PFSK-1 (cell line): ENCODE measurements at regions not wholly inside any gene's neighbourhood (a gene's known extent, or its start where the extent isn't known, plus 50 kb on each side); places are given as distances from the start of the nearest gene placed in this dataset.

Experiments used
- FOXP2 ChIP-seq: optimal IDR thresholded peaks from 2 replicates; pipeline ENCODE3; 2011; ENCODE audit warnings: borderline replicate concordance, control low read depth, inconsistent platforms; ENCODE audit not compliant: insufficient read depth; ENCODE audit errors: extremely low read length, extremely low read depth
- POLR2AphosphoS5 ChIP-seq: IDR thresholded peaks from 2 replicates; pipeline ENCODE4 v1.6.1; 2012; ENCODE audit warnings: low read depth, mild to moderate bottlenecking, control low read depth, low read length, moderate library complexity
- REST ChIP-seq, 2 experiments: IDR thresholded peaks; 2 replicates each; pipeline versions ENCODE4 v1.6.1 to v1.8.0; 2011 to 2012; ENCODE audit warnings: low read depth in 2 of 2, low read length in 2 of 2, control low read depth in 1 of 2, inconsistent platforms in 1 of 2, mild to moderate bottlenecking in 1 of 2, moderate library complexity in 1 of 2; ENCODE audit not compliant: insufficient read depth in 1 of 2
- SIN3A ChIP-seq: IDR thresholded peaks from 2 replicates; pipeline ENCODE4 v1.6.1; 2012; ENCODE audit warnings: mild to moderate bottlenecking, low read length, moderate library complexity, borderline replicate concordance; ENCODE audit not compliant: insufficient read depth
- TAF1 ChIP-seq: IDR thresholded peaks from 2 replicates; pipeline ENCODE4 v1.6.1; 2012; ENCODE audit warnings: low read length, control low read depth, borderline replicate concordance; ENCODE audit not compliant: insufficient read depth

- no peak for TF ChIP-seq TAF1
Measured at GRCh38 chr18:2070631-2071030, 500.7 kb downstream of the METTL4 start.

- TF ChIP-seq SIN3A = no peak
- TF ChIP-seq TAF1 = no peak
- TF ChIP-seq FOXP2 = no peak
- no peak for TF ChIP-seq POLR2AphosphoS5
- no peak for TF ChIP-seq REST (IDR thresholded peaks at IDR 0.05; ENCODE audit: insufficient read depth in 1 of 2, low read depth in 2 of 2, low read length in 2 of 2)
Measured at GRCh38 chr18:2075499-2075898, 495.8 kb downstream of the METTL4 start.

- TF ChIP-seq SIN3A (no peak), REST (IDR thresholded peaks at IDR 0.05; ENCODE audit: insufficient read depth in 1 of 2, low read depth in 2 of 2, low read length in 2 of 2) (no peak), FOXP2 (no peak), TAF1 (no peak), POLR2AphosphoS5 (no peak)
Measured at GRCh38 chr18:2082676-2083075, 488.6 kb downstream of the METTL4 start.

- no peak for TF ChIP-seq POLR2AphosphoS5
Measured at GRCh38 chr18:2083691-2084090, 487.6 kb downstream of the METTL4 start.

- TF ChIP-seq REST (IDR thresholded peaks at IDR 0.05; ENCODE audit: insufficient read depth in 1 of 2, low read depth in 2 of 2, low read length in 2 of 2) (no peak), SIN3A (no peak)
Measured at GRCh38 chr18:2086439-2086838, 484.9 kb downstream of the METTL4 start.

GRCh38 chr18:2087877-2088673, 483.2 kb downstream of the METTL4 start:
- no peak for TF ChIP-seq SIN3A

GRCh38 chr18:2089396-2089795, 481.9 kb downstream of the METTL4 start:
- TF ChIP-seq FOXP2 = no peak
- no peak for TF ChIP-seq TAF1
- no peak for TF ChIP-seq REST (IDR thresholded peaks at IDR 0.05; ENCODE audit: insufficient read depth in 1 of 2, low read depth in 2 of 2, low read length in 2 of 2)
- TF ChIP-seq SIN3A = no peak
- no peak for TF ChIP-seq POLR2AphosphoS5
